WTC11 (cell line): ENCODE measurements at regions not wholly inside any gene's neighbourhood (a gene's known extent, or its start where the extent isn't known, plus 50 kb on each side); places are given as distances from the start of the nearest gene placed in this dataset.

Experiments
- ATAC-seq: fragments of 200-7000 bp; cut with Tn5 transposase; 2 replicates; pipeline ENCODE4 v1.10.0; 2021; ENCODE audit warnings: mild to moderate bottlenecking, moderate library complexity
- CTCF ChIA-PET: fragments of 300-600 bp; sonication (Branson Sonifier 250); formaldehyde crosslinking; loops from one replicate; lab custom pipeline; 2021; ENCODE audit warnings: antibody characterized with exemption; lab: Charles Lee
- POLR2A ChIA-PET: fragments of 350-600 bp; sonication (Branson Sonifier 250); formaldehyde crosslinking; loops from one replicate; lab custom pipeline; 2021; ENCODE audit warnings: antibody characterized with exemption; lab: Charles Lee
- DNase-seq: peaks from one replicate; pipeline ENCODE4 v3.0.0; 2021; ENCODE audit warnings: low spot score
- H3K27ac Mint-ChIP-seq: 2 replicates; pipeline ENCODE4 v1.8.0; 2021; ENCODE audit warnings: mixed read lengths
- H3K27me3 Mint-ChIP-seq: 2 replicates; pipeline ENCODE4 v1.8.0; 2021; ENCODE audit warnings: low read depth, mild to moderate bottlenecking, moderate library complexity, mixed read lengths
- H3K36me3 Mint-ChIP-seq: 2 replicates; pipeline ENCODE4 v1.8.0; 2021; ENCODE audit warnings: mixed read lengths
- H3K4me1 Mint-ChIP-seq: 2 replicates; pipeline ENCODE4 v1.8.0; 2022; ENCODE audit warnings: mixed read lengths
- H3K4me3 Mint-ChIP-seq: 2 replicates; pipeline ENCODE4 v1.8.0; 2021; ENCODE audit warnings: mild to moderate bottlenecking, moderate library complexity, mixed read lengths
- H3K9me3 Mint-ChIP-seq: 2 replicates; pipeline ENCODE4 v1.8.0; 2021; ENCODE audit warnings: mixed read lengths
- ATF1 ChIP-seq: sonication (generic); formaldehyde crosslinking; IDR thresholded peaks from 2 replicates; pipeline ENCODE4 v1.8.1; 2023; ENCODE audit warnings: mild to moderate bottlenecking, moderate library complexity, missing genetic modification reagents
- ATF3 ChIP-seq: sonication (generic); formaldehyde crosslinking; conservative IDR thresholded peaks from 2 replicates; pipeline ENCODE4 v1.8.1; 2022; ENCODE audit warnings: mild to moderate bottlenecking, missing genetic modification reagents
- CREB1 ChIP-seq: sonication (generic); formaldehyde crosslinking; IDR thresholded peaks from 2 replicates; pipeline ENCODE4 v1.8.0; 2023; ENCODE audit warnings: mild to moderate bottlenecking, missing genetic modification reagents
- CREM ChIP-seq: sonication (generic); formaldehyde crosslinking; IDR thresholded peaks from 2 replicates; pipeline ENCODE4 v1.8.1; 2022; ENCODE audit warnings: mild to moderate bottlenecking, missing genetic modification reagents, moderate library complexity
- E2F5 ChIP-seq: sonication (generic); formaldehyde crosslinking; IDR thresholded peaks from 2 replicates; pipeline ENCODE4 v1.8.1; 2022; ENCODE audit warnings: mild to moderate bottlenecking, moderate library complexity, missing genetic modification reagents
- ESRRA ChIP-seq: sonication (generic); formaldehyde crosslinking; IDR thresholded peaks from 2 replicates; pipeline ENCODE4 v1.8.1; 2022; ENCODE audit warnings: mild to moderate bottlenecking, missing genetic modification reagents, borderline replicate concordance
- FOXP4 ChIP-seq: sonication (generic); formaldehyde crosslinking; IDR thresholded peaks from 2 replicates; pipeline ENCODE4 v1.8.0; 2022; ENCODE audit warnings: mild to moderate bottlenecking, missing genetic modification reagents
- GRHL2 ChIP-seq: fragments of 250-450 bp; sonication (Bioruptor Pico); IDR thresholded peaks from 2 replicates; pipeline ENCODE4 v1.8.0; 2022; ENCODE audit warnings: mild to moderate bottlenecking, moderate library complexity; ENCODE audit not compliant: insufficient replicate concordance, severe bottlenecking
- MYBL2 ChIP-seq: sonication (generic); formaldehyde crosslinking; IDR thresholded peaks from 2 replicates; pipeline ENCODE4 v1.8.1; 2023; ENCODE audit warnings: mild to moderate bottlenecking, moderate library complexity, missing genetic modification reagents
- OVOL2 ChIP-seq: fragments of 250-450 bp; sonication (Bioruptor Pico); IDR thresholded peaks from 2 replicates; pipeline ENCODE4 v1.9.0; 2021; ENCODE audit warnings: mild to moderate bottlenecking, borderline replicate concordance
- RELA ChIP-seq: sonication (generic); formaldehyde crosslinking; IDR thresholded peaks from 2 replicates; pipeline ENCODE4 v1.8.1; 2022; ENCODE audit warnings: missing genetic modification reagents, mild to moderate bottlenecking, borderline replicate concordance
- RORB ChIP-seq: fragments of 250-450 bp; sonication (Bioruptor Pico); IDR thresholded peaks from 2 replicates; pipeline ENCODE4 v1.9.0; 2021; ENCODE audit warnings: mild to moderate bottlenecking
- SMAD3 ChIP-seq: sonication (generic); formaldehyde crosslinking; IDR thresholded peaks from 2 replicates; pipeline ENCODE4 v1.8.0; 2022; ENCODE audit warnings: missing genetic modification reagents, mild to moderate bottlenecking, borderline replicate concordance
- SMAD4 ChIP-seq: sonication (generic); formaldehyde crosslinking; IDR thresholded peaks from 2 replicates; pipeline ENCODE4 v1.8.0; 2022; ENCODE audit warnings: mild to moderate bottlenecking, missing genetic modification reagents
- USF2 ChIP-seq: sonication (generic); formaldehyde crosslinking; IDR thresholded peaks from 2 replicates; pipeline ENCODE4 v1.8.1; 2023; ENCODE audit warnings: mild to moderate bottlenecking, missing genetic modification reagents, moderate library complexity
- ZBTB21 ChIP-seq: sonication (generic); formaldehyde crosslinking; IDR thresholded peaks from 2 replicates; pipeline ENCODE4 v1.8.1; 2023; ENCODE audit warnings: mild to moderate bottlenecking, missing genetic modification reagents, borderline replicate concordance
- ZNF138 ChIP-seq: sonication (generic); formaldehyde crosslinking; conservative IDR thresholded peaks from 2 replicates; pipeline ENCODE4 v1.8.1; 2022; ENCODE audit warnings: mild to moderate bottlenecking, moderate library complexity, missing genetic modification reagents
- ZNF219 ChIP-seq: sonication (generic); formaldehyde crosslinking; IDR thresholded peaks from 2 replicates; pipeline ENCODE4 v1.8.0; 2023; ENCODE audit warnings: missing genetic modification reagents, mild to moderate bottlenecking, borderline replicate concordance
- ZNF532 ChIP-seq: fragments of 250-450 bp; sonication (Bioruptor Pico); IDR thresholded peaks from 2 replicates; pipeline ENCODE4 v1.9.0; 2021; ENCODE audit warnings: mild to moderate bottlenecking, borderline replicate concordance
- TF ChIP-seq, protein P1 (sequence below): sonication (generic); formaldehyde crosslinking; IDR thresholded peaks from 2 replicates; pipeline ENCODE4 v1.8.0; 2022; ENCODE audit warnings: mild to moderate bottlenecking, missing genetic modification reagents

GRCh38 chr6:111942561-111942960, 69.3 kb upstream of the FYN start:
- POLR2A ChIA-PET: no interaction called here
- DNase-seq: no peak
- TF ChIP-seq SMAD3: no peak
- TF ChIP-seq, protein P1, sequence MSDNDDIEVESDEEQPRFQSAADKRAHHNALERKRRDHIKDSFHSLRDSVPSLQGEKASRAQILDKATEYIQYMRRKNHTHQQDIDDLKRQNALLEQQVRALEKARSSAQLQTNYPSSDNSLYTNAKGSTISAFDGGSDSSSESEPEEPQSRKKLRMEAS (CRISPR knock-in tag): no peak
- no peak for TF ChIP-seq RORB (CRISPR knock-in tag)
- no peak for TF ChIP-seq ZBTB21
- no peak for TF ChIP-seq RELA (CRISPR knock-in tag)
- TF ChIP-seq CREB1: no peak
- TF ChIP-seq ATF3 (CRISPR knock-in tag): no peak
- no peak for TF ChIP-seq ATF1 (CRISPR knock-in tag)
- TF ChIP-seq USF2: no peak
- no peak for TF ChIP-seq ESRRA (CRISPR knock-in tag)
- no peak for TF ChIP-seq MYBL2 (CRISPR knock-in tag)
- TF ChIP-seq ZNF219 (CRISPR knock-in tag): no peak
- TF ChIP-seq, all 79 proteins: peak for 0
- no peak overlapping the region for H3K27ac Mint-ChIP-seq
- peaks cover 18% of the 10 kb centered on the region for H3K36me3 Mint-ChIP-seq
- no peak for ATAC-seq
- no peak overlapping the region for H3K4me3 Mint-ChIP-seq
- H3K4me1 Mint-ChIP-seq: peaks cover 6% of the 10 kb centered on the region; the same call in 1 of the 2 replicates
- H3K9me3 Mint-ChIP-seq: peaks cover 36% of the 10 kb centered on the region
- CTCF ChIA-PET: no interaction called here
- H3K27me3 Mint-ChIP-seq: no peaks in the 10 kb centered on the region; the same call in 1 of the 2 replicates

DNA sequence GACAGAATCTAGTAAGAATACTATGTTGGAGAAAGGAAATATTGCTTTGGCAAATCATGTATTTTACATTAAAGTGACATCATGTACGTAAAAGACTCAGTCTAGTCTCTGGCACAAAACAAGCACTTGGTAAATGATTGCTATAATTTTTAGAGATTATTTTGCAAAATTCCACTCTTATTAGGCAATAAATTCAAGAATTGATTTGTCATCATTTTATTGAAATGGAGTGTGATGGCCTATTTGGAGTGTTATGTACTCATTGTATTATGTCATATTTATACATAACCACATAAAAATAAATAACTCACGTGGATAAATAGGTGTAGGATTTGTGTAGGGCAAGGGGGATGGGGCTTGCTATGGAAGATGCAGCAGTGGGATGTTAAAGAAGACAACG, 70.0 kb upstream of the FYN start:
- H3K27ac Mint-ChIP-seq: no peak overlapping the region
- ChIA-PET POLR2A (no interaction called here), CTCF (no interaction called here)
- ATAC-seq (no peak), DNase-seq (no peak)
- TF ChIP-seq FOXP4 (CRISPR knock-in tag) (no peak), MYBL2 (CRISPR knock-in tag) (no peak), ZNF138 (CRISPR knock-in tag) (no peak), SMAD4 (CRISPR knock-in tag) (no peak), GRHL2 (no peak)
- peaks cover 3% of the 10 kb centered on the region; the same call in 1 of the 2 replicates for H3K4me1 Mint-ChIP-seq
- no peak overlapping the region for H3K4me3 Mint-ChIP-seq
- peaks cover 31% of the 10 kb centered on the region for H3K9me3 Mint-ChIP-seq
- no peaks in the 10 kb centered on the region; the same call in 1 of the 2 replicates for H3K27me3 Mint-ChIP-seq
- peaks cover 18% of the 10 kb centered on the region for H3K36me3 Mint-ChIP-seq

DNA sequence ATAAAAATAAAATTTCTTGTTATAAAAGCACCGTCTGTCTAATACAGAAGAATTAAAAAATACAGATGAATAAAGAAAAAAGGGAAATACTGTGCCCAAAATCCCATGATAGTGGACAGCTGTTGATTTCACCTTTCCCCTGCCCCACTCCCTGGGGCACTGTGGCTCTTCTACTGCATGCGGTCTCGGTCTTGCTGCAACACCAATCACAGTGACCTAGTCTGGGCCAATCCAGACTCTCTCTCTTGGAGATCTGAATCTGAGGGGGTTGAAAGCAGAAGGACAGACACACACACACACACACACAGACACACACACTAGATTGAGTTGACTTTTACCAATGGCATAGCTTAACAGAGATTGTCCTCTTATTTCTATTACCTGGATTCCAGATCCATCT, 70.5 kb upstream of the FYN start:
- TF ChIP-seq ZNF532 (CRISPR knock-in tag) (no peak), OVOL2 (CRISPR knock-in tag) (no peak), RORB (CRISPR knock-in tag) (no peak), E2F5 (CRISPR knock-in tag) (no peak), ZNF138 (CRISPR knock-in tag) (no peak), CREM (CRISPR knock-in tag) (no peak)
- DNase-seq (no peak), ATAC-seq (no peak)
- no peak overlapping the region for H3K4me3 Mint-ChIP-seq
- CTCF ChIA-PET: no interaction called here
- peaks cover 15% of the 10 kb centered on the region for H3K36me3 Mint-ChIP-seq
- POLR2A ChIA-PET: no interaction called here
- no peaks in the 10 kb centered on the region for H3K27me3 Mint-ChIP-seq
- no peak overlapping the region for H3K27ac Mint-ChIP-seq
- peaks cover 3% of the 10 kb centered on the region for H3K4me1 Mint-ChIP-seq
- H3K9me3 Mint-ChIP-seq: peaks cover 26% of the 10 kb centered on the region
